HG03108 (cell line): ENCODE measurements at regions not wholly inside any gene's neighbourhood (a gene's known extent, or its start where the extent isn't known, plus 50 kb on each side); places are given as distances from the start of the nearest gene placed in this dataset.
"Not testable (repeated sequence)": the region's sequence is repeated elsewhere in the genome, so short reads cannot be mapped to it uniquely, and the experiment has no call there.

ENCODE experiments used
- ATAC-seq: cut with Tn5 transposase; IDR thresholded peaks from one replicate; pipeline ENCODE4 v1.9.1; 2021; ENCODE audit warnings: moderate library complexity; ENCODE audit not compliant: unreplicated experiment

DNA sequence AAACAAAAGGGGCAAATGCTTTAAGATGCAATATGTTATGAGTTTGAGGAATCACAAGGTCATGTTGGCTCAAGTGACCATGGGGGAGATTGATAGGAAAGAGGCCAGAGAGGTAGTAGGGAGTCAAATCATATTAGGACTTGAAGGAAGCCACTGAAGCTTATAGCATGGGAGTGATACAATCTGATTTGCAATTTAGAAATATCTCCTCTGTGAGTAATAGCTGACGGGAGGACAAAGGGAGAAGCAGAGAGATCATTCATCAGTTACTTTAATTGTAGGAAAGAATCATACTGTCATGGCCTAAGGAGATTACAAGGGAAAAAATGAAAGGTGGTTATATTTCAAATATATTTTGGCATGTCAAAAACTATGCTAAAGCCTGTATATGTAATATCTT, 793.6 kb upstream of the RAG2 start:
- no peak for ATAC-seq

DNA sequence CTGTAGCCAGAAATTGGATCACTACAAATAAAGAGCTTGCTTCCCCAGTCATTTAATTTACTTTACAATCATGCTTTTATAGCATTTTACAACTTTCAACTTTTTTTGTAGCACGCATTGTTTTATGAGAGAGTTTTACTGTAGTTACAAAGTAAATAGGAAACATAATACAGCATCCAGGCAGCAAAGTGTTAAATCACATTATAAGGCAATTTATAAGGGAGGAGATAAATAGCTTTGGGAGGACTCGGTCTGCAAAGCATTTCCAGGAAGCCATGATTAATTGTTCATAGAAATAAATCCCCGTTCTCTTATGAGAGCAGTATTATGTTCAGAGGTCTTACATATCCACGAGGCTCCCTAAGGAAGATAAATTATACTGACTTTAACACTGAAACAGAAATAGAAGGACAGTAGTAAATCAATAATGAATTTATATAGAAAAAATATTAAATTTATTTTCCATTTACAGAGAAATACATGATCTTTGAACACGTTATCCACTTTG, 792.6 kb upstream of the RAG2 start:
- ATAC-seq, result no peak

DNA sequence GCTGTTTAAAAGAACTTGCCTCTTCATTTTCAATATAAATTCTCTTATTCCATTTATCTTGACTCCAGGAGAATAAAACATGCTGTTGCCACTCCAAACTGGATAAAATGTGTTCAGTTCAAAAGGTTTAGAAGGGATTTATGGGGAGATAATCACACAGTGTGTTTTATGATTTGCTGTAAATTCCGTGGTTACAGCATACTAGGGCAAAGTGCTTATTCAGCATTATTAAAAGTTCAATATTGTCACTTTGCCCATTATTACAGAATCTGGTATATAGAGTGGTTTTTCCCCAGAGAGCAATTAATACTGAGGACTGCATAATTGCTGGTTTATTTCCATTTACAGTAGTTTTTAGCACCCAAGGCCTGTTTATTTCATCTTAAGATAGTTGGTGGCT, 780.9 kb upstream of the RAG2 start:
- no peak for ATAC-seq

DNA sequence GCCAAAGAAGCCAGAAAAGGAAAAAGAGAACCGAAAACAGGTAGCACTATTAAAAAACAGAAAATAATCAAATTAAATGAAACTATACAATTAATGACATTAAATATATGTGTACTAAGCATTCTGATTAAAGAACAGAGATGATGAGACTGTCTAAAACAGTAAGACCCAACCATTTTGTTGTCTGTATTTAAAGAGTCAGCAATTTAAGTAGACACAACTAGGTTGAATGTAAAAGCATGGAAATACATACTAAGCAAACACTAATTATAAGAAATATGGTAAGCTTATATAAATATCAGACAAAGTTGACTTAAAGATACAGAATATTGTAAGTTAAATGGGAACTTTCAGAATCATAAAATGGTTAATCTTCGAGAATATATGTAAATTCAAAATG, 774.6 kb upstream of the RAG2 start:
- no peak for ATAC-seq

DNA sequence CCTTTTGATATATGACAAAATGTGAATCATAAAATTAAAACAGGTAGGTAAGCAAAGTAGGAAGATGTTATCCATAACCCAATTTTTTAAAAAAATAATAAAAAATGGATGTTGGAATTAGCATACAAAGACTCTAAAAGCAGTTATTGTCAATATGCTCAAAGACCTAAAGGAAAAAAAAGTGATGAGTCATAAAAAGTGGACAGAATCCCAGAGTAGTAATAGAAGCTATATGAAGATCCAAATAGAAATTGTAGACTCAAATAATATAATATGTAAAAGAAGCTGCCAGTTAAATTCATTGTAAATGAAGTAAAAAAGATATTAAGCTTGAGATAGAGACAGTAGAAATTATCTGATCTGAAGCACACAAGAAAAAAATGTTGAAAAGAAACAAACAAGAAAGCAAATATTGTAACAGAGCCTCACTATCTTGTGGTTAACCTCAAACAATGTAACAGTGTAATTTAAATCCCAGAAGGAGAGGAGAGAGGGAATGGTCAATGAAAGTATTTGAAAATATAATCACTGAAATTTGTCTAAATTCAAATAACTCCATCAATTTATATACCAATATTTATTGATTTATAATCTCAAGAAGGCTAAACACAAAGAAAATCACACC, 773.4 kb upstream of the RAG2 start:
- ATAC-seq, result no peak

DNA sequence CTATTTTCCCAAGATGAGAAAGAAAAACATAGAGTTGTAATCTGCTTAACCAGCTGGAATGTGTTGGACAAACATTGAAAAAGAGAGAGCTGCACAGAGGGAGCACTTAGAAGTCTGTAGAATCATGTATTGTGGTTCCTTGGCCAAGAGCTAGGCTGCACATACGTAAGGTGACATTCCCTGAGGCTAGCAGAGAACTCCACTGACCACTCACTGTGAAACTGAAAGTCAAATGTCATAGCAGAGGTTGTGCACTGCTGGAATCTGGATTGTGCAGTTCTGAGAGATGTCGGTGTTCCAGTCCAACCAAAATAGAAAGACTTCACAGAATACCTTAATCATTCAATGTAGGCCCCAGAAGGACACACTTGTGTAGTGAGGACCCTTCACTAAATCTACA, 772.8 kb upstream of the RAG2 start:
- ATAC-seq, result no peak

DNA sequence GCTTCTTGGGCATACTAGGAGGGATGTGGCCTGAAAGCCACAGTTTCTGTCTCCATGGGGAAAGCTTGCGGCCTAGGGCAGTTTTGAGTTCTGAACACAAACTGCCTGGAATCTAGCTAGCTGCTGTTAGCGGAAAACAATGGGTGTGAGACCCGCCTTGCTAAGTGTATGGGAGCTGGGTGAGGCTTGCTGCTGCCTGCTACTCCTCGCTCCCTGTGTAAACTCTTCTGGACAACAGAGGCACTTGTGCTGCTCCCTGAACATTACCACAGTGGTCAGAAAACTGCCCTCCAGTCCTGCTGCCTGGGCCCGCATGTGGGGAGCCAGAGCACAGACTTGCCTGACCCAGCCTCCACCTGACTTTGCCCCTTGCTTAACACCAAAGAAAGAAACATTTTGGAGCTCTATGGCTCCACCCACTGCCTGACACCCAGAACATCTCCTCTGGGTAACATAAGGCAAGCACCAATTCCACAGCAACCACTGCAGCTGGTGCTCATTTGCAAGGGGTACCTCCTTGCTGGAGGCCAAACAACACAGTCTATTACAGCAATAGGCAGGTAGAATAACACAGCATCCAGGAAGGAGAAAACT, 766.3 kb upstream of the RAG2 start:
- ATAC-seq, result no peak

DNA sequence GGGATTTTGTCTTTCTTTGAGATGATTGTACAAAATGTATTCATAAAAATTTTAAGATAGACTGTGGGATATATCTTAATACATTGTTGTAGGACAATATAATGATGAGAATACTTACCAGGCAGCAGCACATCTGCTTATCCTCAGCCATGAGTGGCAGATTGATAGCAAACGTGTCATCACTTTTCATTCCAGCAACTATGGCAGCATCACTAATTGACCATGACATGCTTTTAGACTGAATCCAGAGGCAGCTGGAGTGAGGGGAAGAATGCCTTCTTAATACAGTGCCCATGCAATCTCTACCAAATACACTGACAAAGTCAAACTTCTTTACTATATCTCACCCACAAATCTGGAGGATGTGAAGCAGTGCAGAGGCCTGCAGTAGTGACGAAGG, 755.2 kb upstream of the RAG2 start:
- no peak for ATAC-seq

DNA sequence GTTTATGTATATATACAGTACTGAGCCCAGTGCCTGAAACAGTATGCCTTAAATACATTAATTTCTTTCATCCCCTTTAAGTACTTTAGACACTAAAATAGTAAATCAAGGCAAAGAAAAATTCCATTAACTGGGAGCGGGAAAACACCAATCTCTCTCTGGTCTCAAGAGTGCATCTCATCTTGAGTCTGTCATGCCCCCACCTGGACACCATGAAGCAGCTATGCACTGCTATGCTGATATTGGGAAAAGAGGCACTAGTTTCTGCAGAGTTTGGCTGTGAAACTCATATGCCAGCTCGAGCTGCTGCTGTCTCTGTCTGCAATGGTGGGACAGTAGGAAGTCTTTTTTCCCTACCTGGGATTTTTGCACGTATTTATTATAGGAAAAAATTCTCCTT, 754.4 kb upstream of the RAG2 start:
- no peak for ATAC-seq

DNA sequence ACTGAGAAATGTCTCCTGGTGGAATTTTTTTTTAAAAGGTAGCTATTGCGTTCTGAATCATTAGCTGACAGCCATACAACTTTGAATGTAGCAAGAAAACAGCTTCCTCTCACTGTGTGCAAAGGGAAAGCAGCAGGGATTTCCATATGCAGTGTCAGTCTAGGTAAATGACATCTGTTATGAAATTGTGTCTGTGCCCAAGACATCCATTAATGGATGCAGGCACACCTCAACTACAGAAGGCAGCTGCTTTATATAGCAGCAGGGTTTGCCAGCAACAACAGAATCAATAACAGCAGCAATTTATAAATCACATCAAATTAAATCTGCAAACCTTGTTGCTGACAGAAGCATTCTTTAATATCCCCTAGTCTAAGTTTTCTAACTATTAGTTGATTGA, 745.3 kb upstream of the RAG2 start:
- no peak for ATAC-seq

DNA sequence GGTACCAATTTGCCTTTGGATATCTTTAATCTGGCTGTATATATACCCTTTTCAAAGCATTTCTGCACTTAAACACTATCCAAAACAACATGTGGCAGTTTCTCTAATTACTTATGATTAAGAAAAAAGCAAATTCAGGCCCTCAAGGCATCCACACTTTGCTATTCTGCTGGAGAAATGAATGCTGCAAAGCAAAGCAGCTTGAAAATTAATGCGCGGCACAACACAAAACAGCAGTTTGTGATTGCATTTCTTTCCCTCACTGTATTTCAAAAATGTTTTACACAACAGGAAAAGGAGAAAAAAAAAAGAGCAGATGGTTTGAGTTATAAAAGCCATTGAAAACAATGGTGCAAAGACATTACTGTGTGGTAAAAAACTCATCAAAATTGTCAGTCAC, 738.4 kb upstream of the RAG2 start:
- ATAC-seq, result no peak

DNA sequence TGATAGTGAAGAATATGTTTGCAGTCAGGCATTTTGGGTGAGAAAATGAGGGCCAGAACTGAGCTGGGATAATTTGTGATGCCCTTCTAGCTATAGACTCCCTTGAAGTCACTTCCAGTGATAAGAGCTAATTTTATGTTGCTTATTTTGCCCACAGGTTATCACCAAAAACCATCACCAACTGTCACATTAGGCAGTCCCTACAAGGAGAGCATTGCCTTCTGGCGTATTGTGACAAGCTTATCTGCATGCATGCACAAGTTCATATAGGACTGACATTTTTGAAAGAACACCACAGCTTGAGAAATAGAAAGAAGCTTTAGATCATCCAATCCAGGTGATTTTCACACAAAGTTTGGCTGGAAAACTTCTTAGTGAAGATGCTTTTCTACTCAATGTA, 735.3 kb upstream of the RAG2 start:
- ATAC-seq, result no peak

DNA sequence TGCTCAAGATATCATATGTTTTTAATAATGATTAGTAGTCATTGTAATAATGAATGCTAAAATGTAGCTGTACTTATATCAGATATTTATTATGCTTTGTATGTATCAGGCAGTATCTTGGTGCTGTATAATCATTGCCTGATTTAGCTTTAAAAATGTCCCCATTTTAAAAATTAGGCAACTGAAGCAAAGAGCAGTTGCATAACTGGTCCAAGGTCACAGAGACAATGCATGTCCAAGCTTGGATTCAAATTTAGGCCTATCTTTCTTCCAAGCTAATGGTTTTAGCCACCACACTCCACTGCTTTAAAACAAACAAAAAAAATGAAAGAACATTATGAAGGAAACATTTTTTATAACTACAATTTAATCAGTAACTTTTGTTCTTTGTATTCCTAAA, 725.8 kb upstream of the RAG2 start:
- ATAC-seq, result no peak

DNA sequence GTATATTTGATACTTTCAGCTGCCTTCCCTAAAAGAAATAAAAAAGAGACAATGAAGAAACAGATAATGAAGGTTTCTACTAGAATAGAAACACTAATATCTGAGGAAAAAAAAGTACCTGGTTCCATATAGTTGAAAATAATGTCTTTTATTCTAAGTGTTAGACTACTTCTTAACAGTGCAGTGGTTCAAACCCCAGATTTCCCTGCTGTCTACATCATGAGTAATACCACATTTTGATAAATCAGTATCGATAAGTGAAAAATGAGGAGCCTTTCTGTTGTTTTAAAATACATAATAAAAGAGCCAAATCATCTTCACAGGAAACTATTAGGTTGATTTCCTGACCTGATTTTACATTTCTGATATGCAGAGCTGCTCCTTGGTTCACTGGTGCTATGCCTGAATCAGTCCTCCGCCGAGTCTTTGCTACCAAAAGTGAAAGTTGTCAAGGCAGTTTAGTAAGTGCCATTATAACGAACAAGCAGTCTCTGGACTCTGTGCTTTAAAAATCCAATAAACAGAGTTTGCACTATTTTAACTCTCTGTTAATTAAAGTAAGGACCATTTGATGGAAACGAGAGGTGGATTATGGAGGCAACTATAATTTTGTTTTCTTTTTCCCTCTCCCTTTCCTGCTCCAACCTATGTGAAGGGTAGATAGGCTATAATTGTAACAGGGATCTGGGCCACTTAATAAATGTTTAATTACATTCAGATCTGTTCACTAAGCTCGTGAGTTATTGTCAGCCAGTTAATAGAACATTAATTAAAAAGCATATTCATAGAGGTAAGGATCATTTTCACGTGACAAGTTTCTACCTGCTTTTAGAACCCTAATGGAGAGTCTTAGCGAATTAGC, 724.5 kb upstream of the RAG2 start:
- no peak for ATAC-seq

DNA sequence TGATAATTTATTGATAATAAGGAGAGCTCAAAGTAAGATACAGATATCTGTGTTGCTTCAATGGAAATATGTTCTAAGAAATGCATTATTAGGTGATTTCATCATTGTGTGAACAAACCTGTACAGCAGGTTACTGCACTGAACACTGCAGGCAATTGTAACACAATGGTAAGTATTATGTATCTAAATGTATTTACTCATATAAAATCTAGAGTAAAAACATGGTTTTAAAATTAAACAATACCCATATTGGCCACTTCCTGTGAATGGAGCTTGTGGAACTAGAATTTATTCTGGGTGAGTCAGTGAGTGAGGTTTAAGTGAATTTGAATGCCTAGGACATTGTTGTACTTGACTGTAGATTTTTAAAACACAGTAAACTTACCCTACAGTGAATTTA, 722.9 kb upstream of the RAG2 start:
- no peak for ATAC-seq

DNA sequence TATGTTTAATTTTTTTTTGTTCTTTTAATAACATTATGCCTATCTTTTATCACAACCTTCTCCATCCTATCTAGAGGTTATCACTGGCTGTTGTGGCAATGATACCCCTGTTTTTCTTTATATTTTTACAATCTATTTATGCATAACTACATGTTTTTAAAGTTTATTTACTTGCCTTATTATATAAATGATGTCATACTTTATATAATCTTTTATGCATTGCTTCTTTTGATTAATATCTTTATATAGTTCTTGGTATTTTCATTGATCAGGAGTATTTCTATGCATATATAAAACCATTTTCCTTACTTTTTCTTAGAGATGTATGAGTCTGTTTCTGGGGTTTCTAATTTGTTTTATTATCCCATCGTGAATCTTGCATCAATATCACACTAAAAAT, 719.8 kb upstream of the RAG2 start:
- no peak for ATAC-seq

DNA sequence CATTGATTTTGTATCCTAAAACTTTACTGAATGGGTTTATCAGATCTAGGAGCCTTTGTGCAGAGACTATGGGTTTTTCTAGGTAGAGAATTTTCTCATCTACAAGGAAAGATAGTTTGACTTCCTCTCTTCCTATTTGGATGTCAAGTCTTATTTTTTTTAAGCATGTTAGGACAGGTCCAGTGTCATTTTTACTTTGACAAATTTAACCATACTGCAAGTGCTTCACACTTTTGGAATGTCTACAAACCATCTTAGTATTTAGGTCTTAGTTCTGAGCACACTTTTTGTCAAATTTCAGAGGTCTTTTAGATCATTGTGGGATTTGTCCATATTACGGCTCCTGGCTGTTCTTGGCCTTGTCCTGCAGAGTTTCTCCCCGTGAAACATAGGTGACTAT, 715.2 kb upstream of the RAG2 start:
- no peak for ATAC-seq

DNA sequence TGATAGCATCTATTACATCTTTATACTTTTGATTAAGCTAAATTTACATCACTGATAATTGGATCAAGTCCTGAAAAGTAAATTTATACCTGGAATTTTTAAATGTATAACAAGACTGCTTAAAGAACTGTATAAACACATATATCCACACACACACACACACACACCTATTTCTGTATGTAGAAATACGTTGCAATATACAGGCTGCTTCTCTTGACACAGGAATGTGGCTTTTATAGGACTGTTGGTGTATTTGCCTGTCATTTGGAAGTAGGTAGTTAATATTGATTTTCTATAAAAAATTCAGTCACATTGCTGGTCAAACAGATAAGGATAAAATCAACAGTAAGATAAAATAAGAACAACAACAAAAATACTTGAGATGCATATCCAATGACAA, 708.5 kb upstream of the RAG2 start:
- no peak for ATAC-seq

DNA sequence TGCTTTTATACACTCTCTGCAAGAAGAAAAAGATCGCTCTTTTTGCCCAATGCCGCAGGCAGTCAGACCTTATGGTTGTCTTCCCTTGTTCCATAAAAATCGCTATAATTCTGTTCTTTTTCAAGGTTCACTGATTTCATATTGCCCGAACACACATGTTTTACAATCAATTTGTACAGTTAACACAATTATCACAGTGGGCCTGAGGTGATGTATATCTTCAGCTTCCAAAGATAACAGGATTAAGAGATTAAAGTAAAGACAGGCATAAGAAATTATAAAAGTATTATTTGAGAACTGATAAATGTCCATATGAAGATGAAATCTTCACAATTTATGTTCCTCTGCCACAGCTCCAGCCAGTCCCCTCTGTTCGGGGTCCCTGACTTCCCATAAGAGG, 703.4 kb upstream of the RAG2 start:
- not testable (repeated sequence) for ATAC-seq

DNA sequence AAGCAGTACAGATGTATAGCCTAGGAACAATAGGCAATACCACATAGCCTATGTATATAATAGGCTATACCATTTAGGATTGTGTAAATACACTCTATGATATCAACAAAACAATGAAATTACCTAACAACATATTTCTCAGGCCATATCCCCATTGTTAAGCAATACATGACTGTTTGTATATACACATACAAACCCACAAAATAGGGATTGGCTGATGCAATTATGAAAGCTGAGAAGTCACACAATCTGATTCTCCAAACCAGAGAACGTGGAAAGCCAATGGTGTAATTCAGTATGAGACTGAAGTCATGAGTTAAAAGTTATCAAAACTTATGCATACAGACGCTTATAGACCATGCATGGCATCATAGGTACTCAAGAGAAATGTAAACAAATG, 700.1 kb upstream of the RAG2 start:
- no peak for ATAC-seq

DNA sequence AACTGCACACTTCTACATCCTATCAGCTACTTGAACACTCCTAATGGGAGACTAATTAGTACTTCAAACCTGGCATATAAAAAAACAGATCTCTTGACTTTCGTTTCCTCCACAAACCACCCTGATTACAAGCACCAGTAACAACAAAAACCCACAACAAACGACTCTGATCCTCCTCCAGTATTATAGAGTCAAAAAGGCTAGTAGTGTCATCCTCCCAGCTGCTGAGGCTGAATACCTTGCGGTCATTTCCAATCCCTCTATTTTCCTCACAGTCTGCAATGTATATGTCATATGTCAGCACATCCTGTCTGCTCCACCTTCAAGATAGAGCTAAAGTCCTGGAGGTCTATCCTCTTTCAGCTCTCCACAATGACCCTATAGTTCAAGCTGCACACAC, 688.9 kb upstream of the RAG2 start:
- no peak for ATAC-seq

DNA sequence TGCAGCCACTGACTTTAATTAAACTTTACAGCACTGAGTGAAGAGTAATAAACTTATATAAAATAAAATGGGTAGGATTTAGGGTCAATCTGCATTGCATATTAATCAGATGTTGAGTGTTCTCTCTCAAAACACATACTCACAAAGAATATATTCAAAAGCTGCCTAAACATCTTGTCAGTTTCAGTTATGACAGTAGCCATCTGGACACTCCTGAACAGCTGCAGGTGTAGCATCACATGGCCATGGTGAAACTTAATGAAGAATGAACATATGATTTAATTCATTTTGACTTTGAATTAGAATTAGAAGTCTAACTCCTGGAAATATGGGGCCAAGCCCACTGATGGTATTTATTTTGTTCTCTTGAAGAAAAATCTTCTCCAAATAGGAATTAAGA, 684.3 kb upstream of the RAG2 start:
- ATAC-seq, result no peak
